Caco-2 (cell line): ENCODE measurements at regions not wholly inside any gene's neighbourhood (a gene's known extent, or its start where the extent isn't known, plus 50 kb on each side); places are given as distances from the start of the nearest gene placed in this dataset.

Experiments used
- BruUV-seq: library from RNA; stranded (reverse); fragments of 400-500 nt; replicated peaks from 2 replicates; lab custom pipeline; 2021; lab: Mats Ljungman, UMichigan
- CTCF ChIA-PET: fragments of 300-600 bp; sonication (Branson Sonifier 250); formaldehyde crosslinking; loops from one replicate; lab custom pipeline; 2022; ENCODE audit warnings: antibody characterized with exemption; lab: Charles Lee
- POLR2A ChIA-PET: fragments of 300-600 bp; sonication (Branson Sonifier 250); formaldehyde crosslinking; loops from one replicate; lab custom pipeline; 2022; ENCODE audit warnings: antibody characterized with exemption; lab: Charles Lee
- DNase-seq, 2 experiments: peaks; one replicate each; pipeline versions ENCODE4 v3.0.0 to v3.0.0-alpha.2; 2020 to 2022
- H3K27me3 ChIP-seq: replicated peaks from 2 replicates; pipeline ENCODE4 v1.6.0; 2011; ENCODE audit warnings: low read length; ENCODE audit not compliant: control insufficient read depth, insufficient read depth
- H3K36me3 ChIP-seq: 2 replicates; pipeline ENCODE4 v1.5.1; 2011; ENCODE audit warnings: low read length; ENCODE audit not compliant: control insufficient read depth, insufficient read depth
- H3K4me1 ChIP-seq: fragments of 250-450 bp; sonication (Bioruptor Pico); 2 replicates; pipeline ENCODE4 v1.5.1; 2020; ENCODE audit warnings: mild to moderate bottlenecking
- H3K4me3 ChIP-seq: 2 replicates; pipeline ENCODE4 v1.5.1; 2011; ENCODE audit warnings: low read depth, mild to moderate bottlenecking, control low read depth, low read length
- H3K9me3 ChIP-seq: fragments of 250-450 bp; sonication (Bioruptor Pico); 2 replicates; pipeline ENCODE4 v1.5.1; 2020; ENCODE audit warnings: mild to moderate bottlenecking, moderate library complexity
- H3K27ac Mint-ChIP-seq: one replicate; pipeline ENCODE4 v1.8.0; 2022; ENCODE audit warnings: mixed read lengths; ENCODE audit not compliant: unreplicated experiment
- H3K27me3 Mint-ChIP-seq: one replicate; pipeline ENCODE4 v1.8.0; 2022; ENCODE audit warnings: mixed read lengths; ENCODE audit not compliant: insufficient read depth, unreplicated experiment
- H3K36me3 Mint-ChIP-seq: one replicate; pipeline ENCODE4 v1.8.0; 2022; ENCODE audit warnings: mild to moderate bottlenecking, mixed read lengths; ENCODE audit not compliant: insufficient read depth, unreplicated experiment
- H3K4me1 Mint-ChIP-seq: one replicate; pipeline ENCODE4 v1.8.0; 2022; ENCODE audit warnings: low read depth, mixed read lengths; ENCODE audit not compliant: unreplicated experiment
- H3K4me3 Mint-ChIP-seq: one replicate; pipeline ENCODE4 v1.8.0; 2022; ENCODE audit warnings: mild to moderate bottlenecking, moderate library complexity, mixed read lengths; ENCODE audit not compliant: unreplicated experiment
- H3K9me3 Mint-ChIP-seq: one replicate; pipeline ENCODE4 v1.8.0; 2022; ENCODE audit warnings: mixed read lengths; ENCODE audit not compliant: unreplicated experiment
- intact Hi-C: fragments of 100-400 bp; cut with micrococcal nuclease; formaldehyde crosslinking; loops from one replicate; pipeline ENCODE4 v1.10.0; 2022; ENCODE audit not compliant: unreplicated experiment
- TF ChIP-seq, protein P1 (sequence below), 2 experiments: fragments of 200-600 bp in 1 of 2; IDR thresholded peaks; 1 replicate in 1 of 2; 2 replicates in 1 of 2; pipeline versions ENCODE4 v1.5.1 to v1.8.0; 2011 to 2022; ENCODE audit warnings: antibody characterized with exemption in 1 of 2, control low read depth in 1 of 2, inconsistent platforms in 1 of 2, low read depth in 1 of 2, low read length in 1 of 2, mild to moderate bottlenecking in 1 of 2, moderate library complexity in 1 of 2; ENCODE audit not compliant: insufficient read depth in 1 of 2, severe bottlenecking in 1 of 2, unreplicated experiment in 1 of 2

DNA sequence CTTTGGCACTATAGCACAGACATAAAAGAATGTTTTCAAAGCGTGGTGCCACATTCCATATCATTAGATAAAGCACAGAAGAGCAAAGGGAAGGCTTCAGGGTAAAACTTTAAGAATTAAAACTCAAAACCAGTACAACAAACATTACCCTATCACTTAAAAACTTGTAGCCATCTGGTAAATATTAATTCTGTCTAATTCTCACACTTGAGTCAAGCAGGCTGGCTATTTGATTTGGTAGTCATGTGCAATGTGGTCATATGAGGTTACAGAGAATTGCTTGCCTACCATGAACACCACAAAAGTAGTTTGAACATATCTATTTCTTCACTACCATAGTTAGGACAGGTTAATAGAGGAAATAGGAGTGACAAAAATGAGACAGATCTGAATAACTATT lies 244.9 kb downstream of the IRS1 start:
- H3K27ac Mint-ChIP-seq: no peak overlapping the region
- H3K4me1 Mint-ChIP-seq: peaks cover 35% of the 10 kb centered on the region
- Histone ChIP-seq H3K4me1 (peaks cover 12% of the 10 kb centered on the region; the same call in 1 of the 2 replicates), H3K27me3 (no peaks in the 10 kb centered on the region), H3K4me3 (no peak overlapping the region), H3K36me3 (no peaks in the 10 kb centered on the region), H3K9me3 (no peaks in the 10 kb centered on the region)
- no peak for DNase-seq
- H3K9me3 Mint-ChIP-seq: peaks cover 21% of the 10 kb centered on the region
- H3K27me3 Mint-ChIP-seq: no peaks in the 10 kb centered on the region
- BruUV-seq: no TSS peak
- no peak overlapping the region for H3K4me3 Mint-ChIP-seq
- ChIA-PET POLR2A (no interaction called here), CTCF (no interaction called here)
- H3K36me3 Mint-ChIP-seq: no peaks in the 10 kb centered on the region
- intact Hi-C loops: no loop called here
- TF ChIP-seq, protein P1, sequence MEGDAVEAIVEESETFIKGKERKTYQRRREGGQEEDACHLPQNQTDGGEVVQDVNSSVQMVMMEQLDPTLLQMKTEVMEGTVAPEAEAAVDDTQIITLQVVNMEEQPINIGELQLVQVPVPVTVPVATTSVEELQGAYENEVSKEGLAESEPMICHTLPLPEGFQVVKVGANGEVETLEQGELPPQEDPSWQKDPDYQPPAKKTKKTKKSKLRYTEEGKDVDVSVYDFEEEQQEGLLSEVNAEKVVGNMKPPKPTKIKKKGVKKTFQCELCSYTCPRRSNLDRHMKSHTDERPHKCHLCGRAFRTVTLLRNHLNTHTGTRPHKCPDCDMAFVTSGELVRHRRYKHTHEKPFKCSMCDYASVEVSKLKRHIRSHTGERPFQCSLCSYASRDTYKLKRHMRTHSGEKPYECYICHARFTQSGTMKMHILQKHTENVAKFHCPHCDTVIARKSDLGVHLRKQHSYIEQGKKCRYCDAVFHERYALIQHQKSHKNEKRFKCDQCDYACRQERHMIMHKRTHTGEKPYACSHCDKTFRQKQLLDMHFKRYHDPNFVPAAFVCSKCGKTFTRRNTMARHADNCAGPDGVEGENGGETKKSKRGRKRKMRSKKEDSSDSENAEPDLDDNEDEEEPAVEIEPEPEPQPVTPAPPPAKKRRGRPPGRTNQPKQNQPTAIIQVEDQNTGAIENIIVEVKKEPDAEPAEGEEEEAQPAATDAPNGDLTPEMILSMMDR (IDR thresholded peaks at IDR 0.05; ENCODE audit: insufficient read depth in 1 of 2, low read depth in 1 of 2, low read length in 1 of 2, severe bottlenecking in 1 of 2, unreplicated experiment in 1 of 2): no peak

DNA sequence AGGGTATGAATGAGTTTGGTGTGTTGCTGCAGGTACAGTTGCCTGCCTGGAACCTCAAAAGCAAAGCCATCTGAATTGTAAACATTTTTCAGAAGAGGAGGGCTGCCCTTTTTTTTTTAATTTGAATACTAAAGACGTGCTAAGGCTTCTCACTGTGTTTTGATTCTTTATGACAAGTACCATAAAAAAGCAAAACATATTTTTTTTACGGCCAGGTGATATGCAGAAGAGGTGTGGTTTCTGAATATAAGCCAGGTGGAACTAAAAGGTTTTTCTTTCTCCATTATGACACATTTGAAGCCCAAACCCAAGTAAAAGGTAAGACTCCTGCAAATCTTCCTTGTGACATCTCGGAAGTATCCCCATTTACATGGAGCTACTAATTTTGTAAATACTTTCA lies 246.3 kb downstream of the IRS1 start:
- Mint-ChIP-seq H3K9me3 (peaks cover 25% of the 10 kb centered on the region), H3K4me3 (no peak overlapping the region), H3K27ac (no peak overlapping the region), H3K27me3 (no peaks in the 10 kb centered on the region), H3K36me3 (no peaks in the 10 kb centered on the region), H3K4me1 (peaks cover 36% of the 10 kb centered on the region)
- DNase-seq: no peak
- ChIA-PET POLR2A (no interaction called here), CTCF (no interaction called here)
- Histone ChIP-seq H3K4me1 (peaks cover 12% of the 10 kb centered on the region; the same call in 1 of the 2 replicates), H3K36me3 (no peaks in the 10 kb centered on the region), H3K4me3 (no peak overlapping the region), H3K27me3 (no peaks in the 10 kb centered on the region), H3K9me3 (no peaks in the 10 kb centered on the region)
- intact Hi-C loops: no loop called here
- no TSS peak for BruUV-seq
- TF ChIP-seq, protein P1 (IDR thresholded peaks at IDR 0.05; ENCODE audit: insufficient read depth in 1 of 2, low read depth in 1 of 2, low read length in 1 of 2, severe bottlenecking in 1 of 2, unreplicated experiment in 1 of 2): no peak

DNA sequence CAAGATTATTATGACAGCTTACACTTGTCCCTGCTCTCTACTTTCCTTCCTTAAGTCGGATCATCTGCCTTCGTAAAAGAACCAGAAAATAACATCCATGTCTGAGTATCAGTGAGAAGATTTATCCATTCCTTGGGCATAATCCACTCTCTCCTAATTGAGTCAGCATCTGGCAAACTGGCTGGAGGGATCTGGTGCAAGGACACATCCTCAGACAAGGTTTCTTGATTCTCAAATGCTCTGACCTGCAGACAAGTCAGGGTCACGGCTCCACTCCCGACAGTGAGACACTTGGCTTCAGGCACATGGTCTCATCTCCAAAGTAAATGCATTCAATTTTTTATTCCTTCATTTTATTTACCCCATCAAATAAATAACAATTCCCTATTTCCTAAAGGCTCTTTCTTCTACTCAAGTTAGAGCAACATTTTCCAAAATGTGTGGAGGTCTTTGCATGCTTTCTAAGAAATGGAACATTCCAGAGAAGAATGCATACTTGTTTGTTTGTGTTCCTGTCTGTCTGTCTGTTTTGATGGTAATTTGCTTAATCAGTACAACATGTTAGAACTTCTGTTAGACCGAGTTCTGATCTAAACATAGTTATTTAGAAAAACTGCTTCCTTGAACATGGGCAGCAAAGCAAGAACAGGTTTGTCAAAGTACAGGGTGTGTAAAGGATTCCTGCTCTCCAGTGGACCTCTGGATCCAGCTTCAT lies 246.9 kb downstream of the IRS1 start:
- Mint-ChIP-seq H3K4me1 (peaks cover 36% of the 10 kb centered on the region), H3K9me3 (peaks cover 23% of the 10 kb centered on the region), H3K27me3 (no peaks in the 10 kb centered on the region), H3K4me3 (no peak overlapping the region), H3K36me3 (no peaks in the 10 kb centered on the region), H3K27ac (no peak overlapping the region)
- TF ChIP-seq, protein P1 (IDR thresholded peaks at IDR 0.05; ENCODE audit: insufficient read depth in 1 of 2, low read depth in 1 of 2, low read length in 1 of 2, severe bottlenecking in 1 of 2, unreplicated experiment in 1 of 2): no peak
- POLR2A ChIA-PET: no interaction called here
- no TSS peak for BruUV-seq
- H3K36me3 ChIP-seq: no peaks in the 10 kb centered on the region
- H3K4me3 ChIP-seq: no peak overlapping the region
- H3K9me3 ChIP-seq: no peaks in the 10 kb centered on the region
- no peak for DNase-seq
- intact Hi-C loops: no loop called here
- CTCF ChIA-PET: no interaction called here
- H3K27me3 ChIP-seq: no peaks in the 10 kb centered on the region
- peaks cover 12% of the 10 kb centered on the region; the same call in 1 of the 2 replicates for H3K4me1 ChIP-seq
